NCI-H1105 (cell line): ENCODE measurements at regions not wholly inside any gene's neighbourhood (a gene's known extent, or its start where the extent isn't known, plus 50 kb on each side); places are given as distances from the start of the nearest gene placed in this dataset.
"Not testable (repeated sequence)": the region's sequence is repeated elsewhere in the genome, so short reads cannot be mapped to it uniquely, and the experiment has no call there.

ENCODE experiments used
- DNase-seq: peaks from one replicate; lab custom pipeline; 2025; lab: John Stamatoyannopoulos, UW

GRCh38 chr9:87334366-87334765 is 163.3 kb upstream of the DAPK1 start:
- no peak for DNase-seq

DNA sequence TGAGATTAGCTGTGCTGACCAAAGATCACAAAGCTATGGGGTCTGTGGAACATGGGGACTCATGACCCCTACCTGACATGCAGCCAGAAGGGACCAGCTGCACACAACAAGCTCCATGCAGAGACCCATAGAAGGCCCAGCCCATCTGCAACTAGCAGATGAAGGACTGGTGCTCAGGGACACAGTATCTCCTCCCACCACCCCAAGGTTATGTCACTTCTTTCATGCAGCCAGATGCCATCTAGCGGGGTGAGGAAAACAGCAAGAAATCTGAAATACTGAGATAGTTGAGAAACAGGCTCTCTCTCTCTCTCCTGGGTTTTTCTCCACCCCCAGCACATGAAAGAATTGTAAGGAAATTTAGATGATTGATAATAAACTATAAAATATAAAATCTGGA is 161.3 kb upstream of the DAPK1 start:
- peak; percentile 0 for DNase-seq

GRCh38 chr9:87336914-87337333 is 160.7 kb upstream of the DAPK1 start:
- DNase-seq: peak; percentile 68

- DNase-seq: peak; percentile 58
Measured at GRCh38 chr9:87337335-87338087, 160.2 kb upstream of the DAPK1 start.

- no peak for DNase-seq
Measured at GRCh38 chr9:87338088-87338989, 159.3 kb upstream of the DAPK1 start.

DNA sequence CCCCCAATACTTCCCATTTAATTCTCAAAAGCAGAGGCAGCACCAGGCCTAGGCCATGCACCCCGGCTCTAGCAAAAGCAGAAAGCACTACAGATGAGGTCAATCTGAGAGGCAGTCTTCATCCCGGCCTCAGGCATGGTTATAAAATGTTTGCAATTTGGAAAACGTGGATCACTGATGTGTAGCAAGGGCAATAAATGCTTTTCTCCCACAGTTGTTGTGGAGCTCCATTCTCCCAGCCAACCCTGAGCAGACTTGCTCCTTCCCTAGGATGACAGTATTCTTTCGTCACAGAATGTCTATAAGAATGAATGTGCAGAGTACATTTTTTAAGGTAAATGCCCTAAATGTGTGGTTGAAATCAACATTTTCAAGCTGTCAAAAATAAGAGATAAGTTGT is 157.3 kb upstream of the DAPK1 start:
- DNase-seq: no peak

DNA sequence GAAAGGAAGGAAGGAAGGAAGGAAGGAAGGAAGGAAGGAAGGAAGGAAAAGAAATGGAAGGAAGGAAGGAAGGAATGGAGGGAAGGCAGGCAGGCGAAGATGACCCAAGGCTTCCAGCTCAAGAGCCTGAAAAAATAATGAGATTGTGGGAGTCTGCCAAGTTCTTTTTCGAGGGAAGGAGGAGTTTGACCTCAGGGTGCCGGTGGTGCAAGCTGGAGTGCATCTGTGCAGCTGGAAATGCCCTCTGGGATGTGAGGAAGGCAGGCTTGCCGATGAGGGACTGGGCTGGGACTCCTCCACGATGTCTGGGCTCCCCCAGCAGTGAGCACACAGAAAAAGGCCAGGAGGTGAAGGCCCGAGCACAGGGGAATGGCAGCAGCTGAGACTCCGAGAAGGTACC is 154.9 kb upstream of the DAPK1 start:
- DNase-seq: no peak

DNA sequence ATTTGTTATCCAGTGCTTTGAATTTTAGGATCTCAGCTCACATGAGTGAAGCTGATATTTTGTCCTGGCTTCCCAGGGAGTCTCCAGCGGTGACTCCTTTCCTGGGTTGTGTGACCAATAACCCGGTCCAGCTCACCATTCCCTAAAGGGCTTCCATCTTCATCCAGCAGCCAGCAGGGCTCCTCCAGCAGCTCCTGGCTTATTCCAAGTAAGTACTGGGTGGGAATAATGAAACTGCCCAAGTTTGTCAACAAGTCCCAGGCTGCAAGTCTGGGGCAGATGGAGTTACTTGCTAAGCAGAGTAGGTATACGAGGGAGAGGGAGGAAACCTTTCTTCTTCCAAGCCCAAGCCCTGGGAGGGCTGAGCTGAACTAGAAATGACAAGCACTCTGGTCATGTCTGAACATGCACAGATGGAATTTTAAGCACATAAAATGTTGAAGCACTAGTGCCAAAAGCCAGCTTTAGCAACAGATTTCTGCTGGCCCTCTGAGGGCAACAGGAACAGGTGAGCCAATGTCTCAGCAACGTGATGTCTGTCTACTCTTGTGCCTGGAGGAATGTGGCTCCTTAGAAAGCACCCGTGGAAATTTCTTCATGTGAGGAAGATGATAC is 153.7 kb upstream of the DAPK1 start:
- DNase-seq: peak; percentile 23

GRCh38 chr9:87346061-87346665 is 151.5 kb upstream of the DAPK1 start:
- DNase-seq: no peak

- DNase-seq: no peak
Measured at GRCh38 chr9:87350915-87351314, 146.8 kb upstream of the DAPK1 start.

- DNase-seq: no peak
Measured at GRCh38 chr9:87353301-87353700, 144.4 kb upstream of the DAPK1 start.

DNA sequence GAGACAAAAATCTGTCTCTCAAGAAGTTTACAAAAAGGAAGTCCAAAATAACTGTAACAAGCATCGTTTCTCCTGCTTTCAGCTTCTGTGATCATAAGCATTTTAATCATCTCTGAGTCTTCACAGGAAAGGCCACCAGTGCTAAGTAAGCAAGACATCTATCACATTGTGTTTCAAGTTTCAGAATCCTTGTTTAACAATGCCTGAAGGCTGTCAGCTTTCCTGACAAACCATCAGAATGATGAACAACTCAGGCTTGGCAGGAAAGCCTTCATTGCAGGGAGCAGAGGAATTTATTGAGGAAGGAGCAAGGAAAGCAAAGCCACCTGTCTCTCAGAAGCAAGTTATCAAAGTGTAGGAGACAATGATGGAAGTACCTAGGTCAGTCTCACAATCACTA is 143.5 kb upstream of the DAPK1 start:
- no peak for DNase-seq

- no peak for DNase-seq
Measured at GRCh38 chr9:87357600-87357999, 140.1 kb upstream of the DAPK1 start.

- no peak for DNase-seq
Measured at GRCh38 chr9:87359264-87359663, 138.4 kb upstream of the DAPK1 start.

- no peak for DNase-seq
Measured at GRCh38 chr9:87359958-87360601, 137.6 kb upstream of the DAPK1 start.

GRCh38 chr9:87370049-87370685 is 127.5 kb upstream of the DAPK1 start:
- DNase-seq: no peak

DNA sequence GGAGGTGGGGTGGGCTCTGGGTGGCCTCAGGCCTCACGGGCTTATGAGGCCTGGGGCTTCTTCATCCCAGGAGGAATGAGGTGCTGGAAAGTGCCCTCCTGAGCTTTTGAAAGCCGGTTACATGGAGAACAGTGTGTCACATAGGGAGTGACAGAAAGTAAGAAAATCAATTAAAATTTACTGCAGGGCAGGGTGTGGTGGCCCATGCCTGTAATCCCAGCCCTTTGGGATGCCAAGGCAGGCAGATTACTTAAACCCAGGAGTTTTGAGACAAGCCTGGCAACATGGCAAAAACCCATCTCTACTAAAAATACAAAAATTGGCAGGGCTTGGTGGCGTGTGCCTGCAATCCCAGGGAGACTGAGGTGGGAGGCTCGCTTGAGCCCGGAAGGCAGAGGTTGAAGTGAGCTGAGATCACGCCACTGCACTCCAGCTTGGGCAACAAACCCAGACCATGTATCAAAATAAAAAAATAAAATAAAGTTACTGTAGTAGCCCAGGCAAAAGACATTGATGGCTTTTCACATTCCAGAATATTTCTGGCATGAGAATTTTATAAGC is 125.8 kb upstream of the DAPK1 start:
- DNase-seq: no peak

DNA sequence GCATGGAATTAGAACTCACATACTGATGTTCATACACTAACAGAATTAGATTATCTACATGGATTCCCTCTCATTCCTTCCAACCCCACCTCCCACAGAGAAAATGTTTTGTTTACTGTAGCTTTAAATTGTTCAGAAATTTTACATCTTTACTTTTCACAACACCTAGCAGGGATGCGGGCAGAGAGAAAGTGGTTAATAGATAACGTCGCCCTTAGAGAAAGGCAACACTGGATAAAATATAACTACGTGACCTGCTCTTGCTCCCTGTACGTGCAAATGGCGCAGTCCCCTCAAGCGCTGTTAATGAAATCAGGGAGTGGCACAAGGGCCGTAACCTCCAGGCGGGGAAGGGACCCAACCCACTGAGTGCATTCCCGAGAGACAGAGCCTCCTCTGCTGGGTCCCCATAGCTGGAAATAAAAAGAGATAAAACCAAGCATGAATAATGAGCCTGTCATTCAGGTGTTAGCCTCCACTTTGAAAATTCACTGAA is 125.3 kb upstream of the DAPK1 start:
- no peak for DNase-seq

DNA sequence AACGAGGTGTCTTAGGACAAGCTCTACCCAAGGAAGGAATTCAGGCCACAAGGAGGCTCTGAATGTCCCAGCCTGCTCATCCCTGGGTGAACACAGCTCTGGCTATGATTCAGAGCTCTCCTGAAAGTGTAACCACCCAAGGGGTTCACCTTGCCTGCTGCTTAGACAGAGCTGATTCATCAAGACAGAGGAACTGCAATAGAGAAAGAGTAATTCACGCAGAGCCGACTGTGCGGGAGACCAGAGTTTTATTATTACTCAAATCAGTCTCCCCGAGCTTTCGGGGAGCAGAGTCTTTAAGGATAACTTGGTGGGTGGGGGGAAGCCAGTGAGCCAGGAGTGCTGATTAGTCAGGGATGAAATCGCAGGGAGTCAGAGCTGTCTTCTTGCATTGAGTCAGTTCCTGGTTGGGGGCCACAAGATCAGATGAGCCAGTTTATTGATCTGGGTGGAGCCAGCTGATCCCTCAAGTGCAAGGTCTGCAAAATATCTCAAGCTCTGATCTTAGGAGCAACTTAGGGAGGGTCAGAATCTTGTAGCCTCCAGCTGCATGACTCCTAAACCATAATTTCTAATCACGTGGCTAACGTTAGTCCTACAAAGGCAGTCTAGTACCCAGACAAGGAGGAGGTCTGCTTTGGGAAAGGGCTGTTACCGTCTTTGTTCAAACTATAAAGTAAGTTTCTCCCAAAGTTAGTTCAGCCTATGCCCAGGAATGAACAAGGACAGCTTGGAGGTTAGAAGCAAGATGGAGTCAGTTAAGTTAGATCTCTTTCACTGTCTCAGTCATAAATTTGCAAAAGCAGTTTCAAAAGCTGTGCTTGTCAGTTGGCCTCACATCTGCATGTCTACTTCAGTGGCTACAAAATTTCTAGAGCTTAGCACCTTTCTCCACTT is 123.4 kb upstream of the DAPK1 start:
- not testable (repeated sequence) for DNase-seq
